ENCODE measurements at regions not wholly inside any gene's neighbourhood (a gene's known extent, or its start where the extent isn't known, plus 50 kb on each side); places are given as distances from the start of the nearest gene placed in this dataset.
A peak's percentile ranks its signal among the peaks of the same experiment; 100 is the strongest.

- H3K36me3 ChIP-seq = no peaks in the 10 kb centered on the region
- peak in 1 of 2 donors; percentile 31 for DNase-seq
- H3K4me1 ChIP-seq = no peaks in the 10 kb centered on the region
- intact Hi-C loops (cut with DNase I; ENCODE audit: low total_unique reads) = no loop called here
- H3K27ac ChIP-seq = no peak overlapping the region
- H3K27me3 ChIP-seq = no peaks in the 10 kb centered on the region
- H3K4me3 ChIP-seq = no peak overlapping the region
- no peaks in the 10 kb centered on the region for H3K9me3 ChIP-seq
- TF ChIP-seq POLR2A (IDR thresholded peaks at IDR 0.05) (no peak), EP300 (IDR thresholded peaks at IDR 0.05) (no peak), POLR2AphosphoS5 (IDR thresholded peaks at IDR 0.05) (no peak)
- TF ChIP-seq, protein P1, sequence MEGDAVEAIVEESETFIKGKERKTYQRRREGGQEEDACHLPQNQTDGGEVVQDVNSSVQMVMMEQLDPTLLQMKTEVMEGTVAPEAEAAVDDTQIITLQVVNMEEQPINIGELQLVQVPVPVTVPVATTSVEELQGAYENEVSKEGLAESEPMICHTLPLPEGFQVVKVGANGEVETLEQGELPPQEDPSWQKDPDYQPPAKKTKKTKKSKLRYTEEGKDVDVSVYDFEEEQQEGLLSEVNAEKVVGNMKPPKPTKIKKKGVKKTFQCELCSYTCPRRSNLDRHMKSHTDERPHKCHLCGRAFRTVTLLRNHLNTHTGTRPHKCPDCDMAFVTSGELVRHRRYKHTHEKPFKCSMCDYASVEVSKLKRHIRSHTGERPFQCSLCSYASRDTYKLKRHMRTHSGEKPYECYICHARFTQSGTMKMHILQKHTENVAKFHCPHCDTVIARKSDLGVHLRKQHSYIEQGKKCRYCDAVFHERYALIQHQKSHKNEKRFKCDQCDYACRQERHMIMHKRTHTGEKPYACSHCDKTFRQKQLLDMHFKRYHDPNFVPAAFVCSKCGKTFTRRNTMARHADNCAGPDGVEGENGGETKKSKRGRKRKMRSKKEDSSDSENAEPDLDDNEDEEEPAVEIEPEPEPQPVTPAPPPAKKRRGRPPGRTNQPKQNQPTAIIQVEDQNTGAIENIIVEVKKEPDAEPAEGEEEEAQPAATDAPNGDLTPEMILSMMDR (IDR thresholded peaks at IDR 0.05) = no peak
- 50 to 53% (median 52%) methylated on average over 7 of the region's 7 CpGs for WGBS, 5 donors
Measured at GRCh38 chr10:83991986-83992753, 147.1 kb upstream of the GHITM start.

GRCh38 chr10:83994325-83994724, 145.0 kb upstream of the GHITM start:
- no peak for TF ChIP-seq POLR2A (IDR thresholded peaks at IDR 0.05)
- TF ChIP-seq, protein P1 (IDR thresholded peaks at IDR 0.05) = no peak
- TF ChIP-seq POLR2AphosphoS5 (IDR thresholded peaks at IDR 0.05) = no peak
- TF ChIP-seq EP300 (IDR thresholded peaks at IDR 0.05) = no peak
- intact Hi-C loops (cut with DNase I; ENCODE audit: low total_unique reads) = no loop called here
- no peak overlapping the region for H3K27ac ChIP-seq
- H3K4me1 ChIP-seq = no peaks in the 10 kb centered on the region
- no peak overlapping the region for H3K4me3 ChIP-seq
- no peaks in the 10 kb centered on the region for H3K9me3 ChIP-seq
- H3K36me3 ChIP-seq = no peaks in the 10 kb centered on the region
- H3K27me3 ChIP-seq = no peaks in the 10 kb centered on the region
- 81 to 91% (median 89%) methylated on average over 3 of the region's 3 CpGs for WGBS, 5 donors
- DNase-seq = no peak

- TF ChIP-seq, protein P1 (IDR thresholded peaks at IDR 0.05) = no peak
- no peak for TF ChIP-seq EP300 (IDR thresholded peaks at IDR 0.05)
- no peak for TF ChIP-seq POLR2AphosphoS5 (IDR thresholded peaks at IDR 0.05)
- TF ChIP-seq POLR2A (IDR thresholded peaks at IDR 0.05) = no peak
- Histone ChIP-seq H3K27me3 (no peaks in the 10 kb centered on the region), H3K36me3 (no peaks in the 10 kb centered on the region), H3K27ac (no peak overlapping the region), H3K4me3 (no peak overlapping the region), H3K4me1 (no peaks in the 10 kb centered on the region), H3K9me3 (no peaks in the 10 kb centered on the region)
- WGBS, 5 donors = 52 to 70% (median 60%) methylated on average over 4 of the region's 4 CpGs
- intact Hi-C loops (cut with DNase I; ENCODE audit: low total_unique reads) = no loop called here
- no peak for DNase-seq
Measured at GRCh38 chr10:83995738-83996331, 143.5 kb upstream of the GHITM start.

DNA sequence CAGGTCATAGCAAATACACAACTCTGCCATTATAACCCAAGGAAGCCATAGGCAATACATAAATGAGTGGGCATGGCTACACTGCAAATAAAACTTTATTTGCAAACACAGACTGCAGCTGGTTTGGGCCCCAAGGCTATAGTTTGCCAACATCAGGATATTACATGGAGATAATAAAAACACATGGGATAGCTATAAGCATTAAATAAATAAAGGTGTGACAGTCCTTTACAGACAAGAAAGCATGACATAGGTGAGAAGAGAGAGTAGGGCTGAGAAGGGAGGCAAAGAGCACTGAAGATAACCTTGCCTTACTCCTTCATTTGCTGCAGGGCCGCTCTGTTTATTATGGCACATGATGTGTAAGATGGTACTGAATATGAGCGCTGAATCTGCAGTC, 135.1 kb upstream of the GHITM start:
- H3K9me3 ChIP-seq = no peaks in the 10 kb centered on the region
- TF ChIP-seq EP300 (IDR thresholded peaks at IDR 0.05) (no peak), POLR2AphosphoS5 (IDR thresholded peaks at IDR 0.05) (no peak), POLR2A (IDR thresholded peaks at IDR 0.05) (no peak)
- TF ChIP-seq, protein P1 (IDR thresholded peaks at IDR 0.05) = no peak
- intact Hi-C loops (cut with DNase I; ENCODE audit: low total_unique reads) = no loop called here
- WGBS, 5 donors = 77 to 97% (median 84%) methylated on average over 2 of the region's 2 CpGs
- H3K4me3 ChIP-seq = no peak overlapping the region
- no peak for DNase-seq
- no peaks in the 10 kb centered on the region for H3K36me3 ChIP-seq
- no peaks in the 10 kb centered on the region for H3K27me3 ChIP-seq
- no peaks in the 10 kb centered on the region for H3K4me1 ChIP-seq
- no peak overlapping the region for H3K27ac ChIP-seq
